ENCODE measurements at regions not wholly inside any gene's neighbourhood (a gene's known extent, or its start where the extent isn't known, plus 50 kb on each side); places are given as distances from the start of the nearest gene placed in this dataset.

DNA sequence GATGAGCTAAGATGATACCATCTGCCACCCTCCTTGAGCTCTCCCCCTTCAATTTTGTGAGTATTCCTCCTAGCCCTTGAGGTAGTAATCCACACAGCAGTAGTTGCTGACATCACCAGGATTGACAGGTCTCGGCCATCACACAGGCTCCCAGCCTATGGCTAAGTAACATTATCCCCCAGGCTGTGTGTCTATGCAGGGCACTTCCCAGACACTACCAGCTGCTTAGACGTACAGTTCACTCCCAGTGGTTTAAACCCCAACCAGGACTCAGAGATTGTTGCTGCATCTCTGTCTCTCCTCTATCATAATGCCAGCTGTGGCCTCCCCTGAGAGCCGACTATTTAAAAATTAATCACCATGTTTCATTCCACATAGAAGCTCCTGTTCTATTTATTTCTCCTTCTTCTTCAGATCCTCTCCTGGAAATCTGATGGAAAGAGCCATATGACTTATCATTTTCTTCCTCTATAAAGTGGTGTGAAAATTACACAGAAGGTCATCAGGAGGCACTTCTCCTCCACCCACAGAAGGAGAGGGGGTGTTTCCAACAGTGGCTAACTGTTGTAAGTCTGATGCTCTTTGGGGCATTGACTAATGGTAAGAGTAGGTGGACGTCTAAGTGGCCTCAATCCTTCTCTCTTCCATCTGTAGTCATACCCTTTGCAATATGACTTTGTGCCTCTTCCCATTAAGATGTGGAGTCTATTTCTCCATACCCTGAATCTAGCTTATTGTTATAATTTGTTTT is 396.3 kb downstream of the SETD4 start:
- Mint-ChIP-seq H3K9me3 (no peaks in the 10 kb centered on the region), H3K27ac (no peak overlapping the region), H3K4me1 (no peaks in the 10 kb centered on the region), H3K36me3 (no peaks in the 10 kb centered on the region), H3K27me3 (ENCODE audit: low read depth in 2 of 2) (peaks cover 31 to 52% of the 10 kb centered on the region in 2 donors), H3K4me3 (no peak overlapping the region)
- DNase-seq (no peak), ATAC-seq (no peak)
- no peaks in the 10 kb centered on the region for H3K27me3 ChIP-seq (ENCODE audit: control insufficient read depth, insufficient read depth, low read length)
- H3K4me3 ChIP-seq (ENCODE audit: low read length): no peak overlapping the region
- no peak overlapping the region for H3K27ac ChIP-seq (ENCODE audit: low read length)
- TF ChIP-seq, protein P1, sequence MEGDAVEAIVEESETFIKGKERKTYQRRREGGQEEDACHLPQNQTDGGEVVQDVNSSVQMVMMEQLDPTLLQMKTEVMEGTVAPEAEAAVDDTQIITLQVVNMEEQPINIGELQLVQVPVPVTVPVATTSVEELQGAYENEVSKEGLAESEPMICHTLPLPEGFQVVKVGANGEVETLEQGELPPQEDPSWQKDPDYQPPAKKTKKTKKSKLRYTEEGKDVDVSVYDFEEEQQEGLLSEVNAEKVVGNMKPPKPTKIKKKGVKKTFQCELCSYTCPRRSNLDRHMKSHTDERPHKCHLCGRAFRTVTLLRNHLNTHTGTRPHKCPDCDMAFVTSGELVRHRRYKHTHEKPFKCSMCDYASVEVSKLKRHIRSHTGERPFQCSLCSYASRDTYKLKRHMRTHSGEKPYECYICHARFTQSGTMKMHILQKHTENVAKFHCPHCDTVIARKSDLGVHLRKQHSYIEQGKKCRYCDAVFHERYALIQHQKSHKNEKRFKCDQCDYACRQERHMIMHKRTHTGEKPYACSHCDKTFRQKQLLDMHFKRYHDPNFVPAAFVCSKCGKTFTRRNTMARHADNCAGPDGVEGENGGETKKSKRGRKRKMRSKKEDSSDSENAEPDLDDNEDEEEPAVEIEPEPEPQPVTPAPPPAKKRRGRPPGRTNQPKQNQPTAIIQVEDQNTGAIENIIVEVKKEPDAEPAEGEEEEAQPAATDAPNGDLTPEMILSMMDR (IDR thresholded peaks at IDR 0.05): no peak
- 95% methylated on average over 3 of the region's 4 CpGs for WGBS (ENCODE audit: insufficient coverage)
- H3K4me1 ChIP-seq (ENCODE audit: control insufficient read depth, insufficient read depth, low read length): no peaks in the 10 kb centered on the region
- H3K36me3 ChIP-seq (ENCODE audit: control insufficient read depth, insufficient read depth, low read length): no peaks in the 10 kb centered on the region
- no peaks in the 10 kb centered on the region for H3K9me3 ChIP-seq (ENCODE audit: control insufficient read depth, insufficient read depth, low read length)
- intact Hi-C loops (cut with micrococcal nuclease): no loop called here

DNA sequence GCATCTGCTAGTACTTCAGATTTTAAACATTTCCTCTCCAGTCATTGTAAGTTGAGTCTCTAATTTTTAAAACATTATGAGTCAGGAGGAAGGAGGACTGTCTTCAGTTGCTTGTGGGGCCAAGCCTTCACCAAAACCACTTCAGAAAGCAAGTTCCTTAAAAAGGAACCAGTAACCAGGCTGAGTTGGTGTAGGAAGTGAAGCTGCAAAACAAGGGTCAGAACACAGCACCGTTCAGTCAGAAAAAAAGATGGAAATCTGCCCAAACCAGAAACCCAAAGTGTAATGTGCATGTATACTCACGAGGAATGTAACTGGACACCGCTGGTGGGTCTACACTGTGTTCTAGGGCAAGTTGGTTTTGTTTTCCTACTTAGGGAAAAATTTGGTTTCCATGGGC is 402.1 kb downstream of the SETD4 start:
- TF ChIP-seq, protein P1 (IDR thresholded peaks at IDR 0.05): no peak
- Mint-ChIP-seq H3K36me3 (no peaks in the 10 kb centered on the region), H3K9me3 (no peaks in the 10 kb centered on the region), H3K27me3 (ENCODE audit: low read depth in 2 of 2) (peaks cover 18 to 27% of the 10 kb centered on the region in 2 donors), H3K27ac (no peak overlapping the region), H3K4me3 (no peak overlapping the region), H3K4me1 (no peaks in the 10 kb centered on the region)
- H3K4me3 ChIP-seq (ENCODE audit: low read length): no peak overlapping the region
- no peaks in the 10 kb centered on the region for H3K9me3 ChIP-seq (ENCODE audit: control insufficient read depth, insufficient read depth, low read length)
- no peaks in the 10 kb centered on the region for H3K27me3 ChIP-seq (ENCODE audit: control insufficient read depth, insufficient read depth, low read length)
- DNase-seq: no peak
- ATAC-seq: no peak
- WGBS (ENCODE audit: insufficient coverage): 10% methylated on average over 3 of the region's 3 CpGs
- no peak overlapping the region for H3K27ac ChIP-seq (ENCODE audit: low read length)
- H3K36me3 ChIP-seq (ENCODE audit: control insufficient read depth, insufficient read depth, low read length): no peaks in the 10 kb centered on the region
- intact Hi-C loops (cut with micrococcal nuclease): no loop called here
- H3K4me1 ChIP-seq (ENCODE audit: control insufficient read depth, insufficient read depth, low read length): no peaks in the 10 kb centered on the region

DNA sequence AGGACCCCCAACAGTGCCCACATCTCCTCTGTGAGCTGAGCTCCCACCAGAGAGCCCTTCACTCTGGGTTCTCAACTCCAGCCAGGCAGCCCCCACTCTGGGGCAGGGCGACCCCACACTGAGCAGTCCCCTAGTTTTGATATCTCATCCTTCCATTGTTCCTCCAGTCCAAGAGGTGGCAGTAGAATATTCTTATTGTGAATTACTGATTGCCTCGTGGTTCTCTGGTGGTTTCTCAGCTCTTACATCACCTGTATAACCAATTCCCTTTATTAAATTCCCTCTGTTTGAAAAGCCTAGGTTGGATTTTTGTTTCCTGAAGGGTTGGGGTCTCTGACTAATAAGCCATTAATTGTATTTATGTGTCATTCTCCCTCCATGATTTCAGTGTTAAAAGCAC is 407.5 kb downstream of the SETD4 start:
- Histone ChIP-seq H3K27me3 (ENCODE audit: control insufficient read depth, insufficient read depth, low read length) (peaks cover 2% of the 10 kb centered on the region), H3K4me3 (ENCODE audit: low read length) (no peak overlapping the region), H3K36me3 (ENCODE audit: control insufficient read depth, insufficient read depth, low read length) (no peaks in the 10 kb centered on the region), H3K27ac (ENCODE audit: low read length) (no peak overlapping the region), H3K4me1 (ENCODE audit: control insufficient read depth, insufficient read depth, low read length) (no peaks in the 10 kb centered on the region), H3K9me3 (ENCODE audit: control insufficient read depth, insufficient read depth, low read length) (no peaks in the 10 kb centered on the region)
- H3K27me3 Mint-ChIP-seq (ENCODE audit: low read depth in 2 of 2): peaks cover 12 to 57% of the 10 kb centered on the region in 2 donors
- intact Hi-C loops (cut with micrococcal nuclease): no loop called here
- no peaks in the 10 kb centered on the region for H3K36me3 Mint-ChIP-seq
- H3K4me1 Mint-ChIP-seq: no peaks in the 10 kb centered on the region
- 77% methylated on average over 1 of the region's 2 CpGs for WGBS (ENCODE audit: insufficient coverage)
- H3K9me3 Mint-ChIP-seq: no peaks in the 10 kb centered on the region
- no peak overlapping the region for H3K4me3 Mint-ChIP-seq
- H3K27ac Mint-ChIP-seq: no peak overlapping the region
- ATAC-seq (peak in 1 of 3 donors; percentile 24), DNase-seq (no peak)
- TF ChIP-seq, protein P1 (IDR thresholded peaks at IDR 0.05): no peak

DNA sequence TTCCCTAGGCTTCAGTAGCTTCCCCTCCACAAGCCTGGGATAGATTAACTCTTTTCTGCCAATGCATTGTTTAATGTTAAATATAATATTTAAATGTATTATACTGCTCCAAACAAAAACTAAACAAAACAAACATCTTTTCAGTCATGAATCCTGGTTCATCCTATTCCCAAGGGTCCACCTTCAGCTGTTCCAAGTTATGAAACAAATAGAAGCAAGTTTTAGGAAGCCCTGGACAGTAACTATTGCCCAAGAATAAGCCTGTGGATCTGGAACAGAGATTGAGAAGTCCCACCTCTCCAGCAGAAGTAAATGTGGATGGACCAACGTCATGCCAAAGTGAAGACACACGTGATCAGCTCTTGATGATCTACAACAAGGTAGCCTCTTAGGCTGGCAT is 408.1 kb downstream of the SETD4 start:
- Mint-ChIP-seq H3K4me1 (no peaks in the 10 kb centered on the region), H3K36me3 (no peaks in the 10 kb centered on the region), H3K9me3 (no peaks in the 10 kb centered on the region), H3K27ac (no peak overlapping the region), H3K27me3 (ENCODE audit: low read depth in 2 of 2) (peaks cover 12 to 51% of the 10 kb centered on the region in 2 donors), H3K4me3 (no peak overlapping the region)
- H3K27me3 ChIP-seq (ENCODE audit: control insufficient read depth, insufficient read depth, low read length): peaks cover 2% of the 10 kb centered on the region
- WGBS (ENCODE audit: insufficient coverage): 81% methylated on average over 2 of the region's 2 CpGs
- no peak overlapping the region for H3K4me3 ChIP-seq (ENCODE audit: low read length)
- no peak for DNase-seq
- ATAC-seq: no peak
- no peaks in the 10 kb centered on the region for H3K36me3 ChIP-seq (ENCODE audit: control insufficient read depth, insufficient read depth, low read length)
- intact Hi-C loops (cut with micrococcal nuclease): no loop called here
- no peaks in the 10 kb centered on the region for H3K9me3 ChIP-seq (ENCODE audit: control insufficient read depth, insufficient read depth, low read length)
- TF ChIP-seq, protein P1 (IDR thresholded peaks at IDR 0.05): no peak
- no peaks in the 10 kb centered on the region for H3K4me1 ChIP-seq (ENCODE audit: control insufficient read depth, insufficient read depth, low read length)
- no peak overlapping the region for H3K27ac ChIP-seq (ENCODE audit: low read length)

All from natural killer cell (primary cell).